ENCODE measurements at regions not wholly inside any gene's neighbourhood (a gene's known extent, or its start where the extent isn't known, plus 50 kb on each side); places are given as distances from the start of the nearest gene placed in this dataset.

DNA sequence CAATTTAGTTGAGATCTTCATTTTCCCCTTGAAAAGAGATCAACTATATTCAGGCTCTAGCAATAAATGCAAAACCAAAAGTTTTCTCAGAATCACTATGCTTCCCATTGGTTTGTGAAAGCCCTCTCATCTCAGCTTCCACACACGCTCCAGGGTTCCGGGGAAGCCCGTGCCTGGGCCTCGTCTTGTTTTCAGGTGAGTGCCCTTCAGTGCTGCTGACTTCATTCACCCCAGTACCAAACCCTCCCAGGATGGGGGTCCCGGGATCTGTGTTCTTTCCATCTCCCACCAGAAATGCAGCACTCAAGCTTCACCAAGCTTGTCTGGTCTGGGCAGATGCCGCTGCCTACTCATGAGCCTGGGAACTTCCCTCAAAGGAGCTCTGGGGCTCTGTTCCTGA is 97.7 kb downstream of the TEX29 start:
- TF ChIP-seq POLR2A (IDR thresholded peaks at IDR 0.05): no peak
- no peak for TF ChIP-seq CTCF (IDR thresholded peaks at IDR 0.05)
